Mucosa of stomach (tissue), 1 donor: ENCODE measurements at regions not wholly inside any gene's neighbourhood (a gene's known extent, or its start where the extent isn't known, plus 50 kb on each side); places are given as distances from the start of the nearest gene placed in this dataset.

Experiments used
- H3K27me3 ChIP-seq: one replicate; pipeline ENCODE4 v1.7.0; 2013; ENCODE audit warnings: mild to moderate bottlenecking, low read length; ENCODE audit not compliant: control insufficient read depth, insufficient read depth
- H3K36me3 ChIP-seq: one replicate; pipeline ENCODE4 v1.7.0; 2013; ENCODE audit warnings: low read length; ENCODE audit not compliant: control insufficient read depth, insufficient read depth
- H3K4me1 ChIP-seq: one replicate; pipeline ENCODE4 v1.7.0; 2013; ENCODE audit warnings: mild to moderate bottlenecking, low read length; ENCODE audit not compliant: control insufficient read depth, insufficient read depth
- H3K4me3 ChIP-seq: one replicate; pipeline ENCODE4 v1.7.0; 2013; ENCODE audit warnings: low read length
- H3K9ac ChIP-seq: one replicate; pipeline ENCODE4 v1.7.0; 2013; ENCODE audit warnings: mild to moderate bottlenecking, low read length, moderate library complexity
- H3K9me3 ChIP-seq: one replicate; pipeline ENCODE4 v1.7.0; 2013; ENCODE audit warnings: mild to moderate bottlenecking, low read length, moderate library complexity; ENCODE audit not compliant: control insufficient read depth
- donor health status: Pancreatic carcinoma.

DNA sequence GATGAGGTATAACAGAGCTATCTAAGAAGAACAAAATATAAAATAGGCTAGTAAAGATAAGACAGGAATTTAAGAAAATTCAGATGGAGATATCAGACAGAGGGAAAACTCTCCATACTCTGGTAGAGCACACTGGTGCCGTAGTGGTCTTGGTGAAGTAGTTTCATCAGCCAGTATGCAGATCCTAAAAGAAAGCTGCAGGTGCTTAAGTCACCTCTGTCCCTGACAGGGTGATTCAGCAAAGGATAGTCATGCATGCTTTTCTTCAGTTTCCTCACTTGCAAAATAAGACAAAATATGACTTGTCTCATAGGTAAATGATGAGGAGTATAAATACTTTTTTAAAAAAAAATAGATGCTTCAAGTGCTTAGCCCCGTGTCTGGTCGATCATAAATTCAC lies 794.9 kb downstream of the TNS3 start:
- H3K9ac ChIP-seq: no peak overlapping the region
- no peaks in the 10 kb centered on the region for H3K36me3 ChIP-seq
- H3K27me3 ChIP-seq: no peaks in the 10 kb centered on the region

DNA sequence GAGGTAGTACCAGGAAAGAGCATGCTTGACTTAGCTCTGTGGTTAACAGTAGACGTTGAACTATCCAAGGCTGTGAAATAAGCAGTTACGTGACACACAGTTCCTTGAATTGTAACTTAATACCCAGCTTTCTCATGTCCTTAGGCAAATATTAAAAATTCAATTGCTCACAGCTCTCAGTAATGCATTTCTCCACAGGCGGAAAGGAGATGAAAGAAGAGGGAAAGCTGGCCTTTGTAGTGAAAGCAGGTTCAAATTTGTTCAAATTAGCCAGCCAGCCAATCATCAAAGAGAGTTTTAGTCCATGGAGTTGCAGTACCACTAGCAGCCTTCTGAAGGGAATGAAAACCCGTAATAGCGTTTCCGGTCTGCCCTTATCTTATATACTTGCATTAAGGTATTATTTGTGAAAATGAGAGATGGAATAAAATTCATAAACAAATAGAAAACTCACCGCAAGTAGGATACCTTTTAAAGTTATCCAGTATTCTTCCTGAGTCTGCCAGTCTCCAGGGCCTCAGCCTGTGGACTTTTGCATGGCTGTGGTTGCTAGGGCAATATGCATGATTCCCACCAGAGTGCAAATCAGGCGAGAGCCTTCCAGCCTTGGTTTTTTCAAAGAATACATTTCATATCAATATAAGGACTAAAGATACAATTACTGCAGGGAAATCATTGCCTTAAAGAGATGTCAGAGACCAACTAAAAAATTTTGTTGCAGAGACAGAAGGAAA lies 795.5 kb downstream of the TNS3 start:
- Histone ChIP-seq H3K9me3 (no peaks in the 10 kb centered on the region), H3K4me3 (no peak overlapping the region), H3K27me3 (no peaks in the 10 kb centered on the region), H3K4me1 (no peaks in the 10 kb centered on the region), H3K9ac (no peak overlapping the region), H3K36me3 (no peaks in the 10 kb centered on the region)

More for the DNA sequence above, 794.9 kb downstream of the TNS3 start:
- no peaks in the 10 kb centered on the region for H3K4me1 ChIP-seq
- H3K9me3 ChIP-seq: no peaks in the 10 kb centered on the region
- no peak overlapping the region for H3K4me3 ChIP-seq

DNA sequence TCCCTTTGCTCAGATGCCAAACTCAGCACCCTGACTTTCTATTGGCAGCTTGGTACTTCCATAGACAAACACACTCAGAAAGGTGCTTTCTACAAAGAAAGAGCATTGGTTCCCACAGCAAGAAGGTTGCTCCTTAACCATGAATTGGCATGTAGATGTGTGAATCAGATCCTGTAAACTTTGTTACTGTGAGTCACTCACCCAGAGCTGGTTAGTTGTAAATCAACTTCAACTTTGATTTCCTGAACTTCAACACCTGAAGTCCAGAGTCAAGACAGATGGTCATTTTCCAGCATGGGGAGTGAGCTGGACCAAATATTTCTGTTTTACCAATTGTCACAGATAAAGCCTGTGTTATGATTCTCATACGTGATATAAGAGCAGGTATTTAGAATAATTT lies 797.2 kb downstream of the TNS3 start:
- no peaks in the 10 kb centered on the region for H3K4me1 ChIP-seq
- no peak overlapping the region for H3K4me3 ChIP-seq
- H3K27me3 ChIP-seq: no peaks in the 10 kb centered on the region
- no peaks in the 10 kb centered on the region for H3K36me3 ChIP-seq
- no peak overlapping the region for H3K9ac ChIP-seq
- no peaks in the 10 kb centered on the region for H3K9me3 ChIP-seq

DNA sequence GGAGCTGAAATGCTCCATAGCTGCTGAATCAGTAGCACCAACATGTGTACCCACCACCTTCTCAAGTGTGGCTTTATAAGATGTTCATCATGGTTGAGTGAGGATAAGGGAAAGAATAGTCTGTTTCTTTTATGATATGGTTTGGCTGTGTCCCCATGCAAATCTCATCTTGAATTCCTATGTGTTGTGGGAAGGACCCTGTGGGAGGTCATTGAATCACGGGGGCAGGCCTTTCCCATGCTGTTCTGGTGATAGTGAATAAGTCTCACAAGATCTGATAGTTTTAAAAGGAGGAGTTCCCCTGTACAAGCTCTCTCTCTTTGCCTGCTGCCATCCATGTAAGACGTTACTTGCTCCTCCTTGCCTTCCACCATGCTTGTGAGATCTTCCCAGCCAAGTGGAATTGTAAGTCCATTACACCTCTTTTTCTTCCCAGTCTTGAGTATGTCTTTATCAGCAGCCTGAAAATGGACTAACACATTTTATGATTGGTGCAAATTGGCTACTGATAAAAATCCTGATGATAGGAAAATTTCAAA lies 799.9 kb downstream of the TNS3 start:
- Histone ChIP-seq H3K27me3 (no peaks in the 10 kb centered on the region), H3K36me3 (no peaks in the 10 kb centered on the region), H3K4me3 (no peak overlapping the region), H3K4me1 (no peaks in the 10 kb centered on the region), H3K9me3 (no peaks in the 10 kb centered on the region), H3K9ac (no peak overlapping the region)

DNA sequence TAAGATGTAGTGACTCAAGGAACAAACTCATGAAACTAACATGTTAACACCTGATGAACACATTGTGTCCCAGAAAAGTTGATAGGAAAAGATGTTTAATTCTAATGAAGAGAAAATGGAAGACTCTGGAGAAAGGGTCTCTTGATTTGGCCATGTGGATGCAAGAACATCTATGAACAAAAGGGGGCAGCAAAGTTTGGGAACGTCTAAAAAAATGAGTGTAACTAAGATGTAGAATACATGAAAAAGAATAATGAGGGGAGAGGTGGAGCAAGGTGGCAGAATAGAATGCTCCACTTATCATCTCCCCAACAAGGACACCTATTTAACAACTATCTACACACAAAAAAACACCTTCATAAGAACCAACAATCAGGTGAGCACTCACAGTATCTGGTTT lies 805.1 kb downstream of the TNS3 start:
- Histone ChIP-seq H3K27me3 (no peaks in the 10 kb centered on the region), H3K4me1 (no peaks in the 10 kb centered on the region), H3K36me3 (no peaks in the 10 kb centered on the region), H3K4me3 (no peak overlapping the region), H3K9me3 (no peaks in the 10 kb centered on the region), H3K9ac (no peak overlapping the region)

DNA sequence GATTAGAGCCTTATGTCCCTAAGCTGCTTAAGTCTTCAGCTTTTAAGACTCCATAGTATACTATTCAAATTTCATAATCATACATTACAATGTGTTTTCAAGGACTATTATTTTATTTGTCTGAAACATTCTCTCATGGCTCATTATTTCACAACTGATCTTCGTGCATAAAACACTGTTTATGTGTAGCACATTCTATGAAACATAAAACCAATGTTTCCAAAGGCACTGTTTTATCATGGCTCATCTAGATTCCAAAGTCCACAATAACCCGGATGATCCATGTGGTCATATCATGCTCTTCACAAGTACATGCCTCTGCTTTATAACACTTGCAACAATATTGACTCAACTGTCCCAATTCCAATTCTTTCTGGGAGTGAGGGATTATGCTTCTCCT lies 806.1 kb downstream of the TNS3 start:
- Histone ChIP-seq H3K27me3 (no peaks in the 10 kb centered on the region), H3K9me3 (no peaks in the 10 kb centered on the region), H3K4me1 (no peaks in the 10 kb centered on the region), H3K4me3 (no peak overlapping the region), H3K36me3 (no peaks in the 10 kb centered on the region), H3K9ac (no peak overlapping the region)

DNA sequence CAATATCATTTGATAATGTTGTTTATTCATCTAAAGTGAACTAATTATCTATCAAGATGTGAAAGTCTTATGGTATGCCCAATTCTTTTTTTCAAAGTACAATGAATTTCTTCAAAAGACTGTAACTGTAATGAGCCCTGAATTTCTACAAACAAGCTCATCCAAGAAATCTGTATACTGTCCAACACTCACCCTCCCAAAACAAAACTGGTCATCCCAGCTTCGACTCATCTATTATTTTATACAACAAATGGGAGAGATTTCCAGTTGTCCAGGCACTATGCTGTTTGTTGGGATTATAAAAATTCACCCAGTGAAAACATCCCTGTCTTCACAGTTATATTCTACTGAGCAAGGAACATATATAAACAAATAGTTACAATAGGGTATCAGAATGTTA lies 806.9 kb downstream of the TNS3 start:
- no peaks in the 10 kb centered on the region for H3K4me1 ChIP-seq
- H3K36me3 ChIP-seq: no peaks in the 10 kb centered on the region
- no peak overlapping the region for H3K4me3 ChIP-seq
- no peak overlapping the region for H3K9ac ChIP-seq
- H3K9me3 ChIP-seq: no peaks in the 10 kb centered on the region
- H3K27me3 ChIP-seq: no peaks in the 10 kb centered on the region

DNA sequence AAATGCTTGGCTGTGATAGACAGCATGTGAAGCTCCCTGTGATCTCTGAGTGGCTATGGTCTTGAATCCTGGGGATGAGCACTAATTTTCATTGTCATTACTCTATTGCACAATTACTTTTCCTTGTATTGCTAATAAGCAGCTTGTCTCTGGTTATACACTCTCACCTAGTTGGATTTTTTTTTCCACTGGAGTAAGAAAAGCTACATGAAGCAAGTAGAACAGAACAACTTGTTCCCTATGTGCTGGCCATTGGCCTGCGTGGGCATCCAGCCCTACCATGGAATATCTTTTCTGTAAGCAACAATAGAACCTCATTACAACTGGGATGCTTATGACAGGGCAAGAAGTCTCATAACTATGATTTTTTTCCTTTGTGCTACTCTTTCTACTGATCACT lies 807.4 kb downstream of the TNS3 start:
- no peaks in the 10 kb centered on the region for H3K9me3 ChIP-seq
- no peak overlapping the region for H3K9ac ChIP-seq
- no peaks in the 10 kb centered on the region for H3K4me1 ChIP-seq
- no peaks in the 10 kb centered on the region for H3K27me3 ChIP-seq
- H3K4me3 ChIP-seq: no peak overlapping the region
- H3K36me3 ChIP-seq: no peaks in the 10 kb centered on the region

DNA sequence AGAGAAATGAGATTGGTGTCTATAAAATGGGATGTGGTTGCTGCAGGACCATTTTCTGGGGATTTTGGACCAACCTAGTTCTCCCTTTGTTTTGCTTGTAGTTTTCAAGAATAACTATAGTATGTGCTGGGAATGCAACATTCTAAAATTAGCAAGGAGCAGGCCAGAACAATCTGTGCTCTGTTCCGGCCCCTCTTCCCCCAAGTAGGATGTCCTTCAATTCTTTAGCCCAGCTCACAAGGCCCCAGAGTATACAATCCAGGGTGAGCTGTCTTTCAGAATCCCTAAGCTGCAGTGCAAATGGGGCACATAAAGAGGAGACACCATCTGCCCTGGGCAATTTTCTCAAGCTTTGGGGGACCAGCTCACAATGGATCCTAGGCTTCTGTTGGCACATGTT lies 809.1 kb downstream of the TNS3 start:
- no peaks in the 10 kb centered on the region for H3K36me3 ChIP-seq
- no peak overlapping the region for H3K9ac ChIP-seq
- no peaks in the 10 kb centered on the region for H3K9me3 ChIP-seq
- no peaks in the 10 kb centered on the region for H3K27me3 ChIP-seq
- no peaks in the 10 kb centered on the region for H3K4me1 ChIP-seq
- H3K4me3 ChIP-seq: no peak overlapping the region

DNA sequence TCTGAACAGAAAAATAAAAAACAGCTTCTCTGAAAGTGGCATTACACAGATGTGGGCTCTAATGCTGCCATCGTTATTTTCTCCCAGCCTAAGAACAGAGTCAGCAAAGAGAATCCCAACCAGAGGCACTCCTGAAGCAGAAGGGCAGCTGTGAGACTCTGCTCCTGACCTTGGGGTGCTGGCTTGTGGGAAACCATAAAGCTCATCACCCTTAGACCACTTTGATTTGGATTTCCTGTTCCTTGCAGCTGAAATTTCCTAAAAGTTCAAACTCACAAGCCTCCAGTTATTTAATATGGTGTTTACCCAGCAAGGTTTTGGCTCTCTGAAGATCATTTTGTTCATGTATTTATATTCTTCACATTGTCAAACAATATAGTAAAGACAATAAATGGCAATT lies 814.8 kb downstream of the TNS3 start:
- Histone ChIP-seq H3K9me3 (no peaks in the 10 kb centered on the region), H3K4me1 (peaks cover 15% of the 10 kb centered on the region), H3K36me3 (no peaks in the 10 kb centered on the region), H3K27me3 (no peaks in the 10 kb centered on the region), H3K4me3 (no peak overlapping the region), H3K9ac (no peak overlapping the region)

DNA sequence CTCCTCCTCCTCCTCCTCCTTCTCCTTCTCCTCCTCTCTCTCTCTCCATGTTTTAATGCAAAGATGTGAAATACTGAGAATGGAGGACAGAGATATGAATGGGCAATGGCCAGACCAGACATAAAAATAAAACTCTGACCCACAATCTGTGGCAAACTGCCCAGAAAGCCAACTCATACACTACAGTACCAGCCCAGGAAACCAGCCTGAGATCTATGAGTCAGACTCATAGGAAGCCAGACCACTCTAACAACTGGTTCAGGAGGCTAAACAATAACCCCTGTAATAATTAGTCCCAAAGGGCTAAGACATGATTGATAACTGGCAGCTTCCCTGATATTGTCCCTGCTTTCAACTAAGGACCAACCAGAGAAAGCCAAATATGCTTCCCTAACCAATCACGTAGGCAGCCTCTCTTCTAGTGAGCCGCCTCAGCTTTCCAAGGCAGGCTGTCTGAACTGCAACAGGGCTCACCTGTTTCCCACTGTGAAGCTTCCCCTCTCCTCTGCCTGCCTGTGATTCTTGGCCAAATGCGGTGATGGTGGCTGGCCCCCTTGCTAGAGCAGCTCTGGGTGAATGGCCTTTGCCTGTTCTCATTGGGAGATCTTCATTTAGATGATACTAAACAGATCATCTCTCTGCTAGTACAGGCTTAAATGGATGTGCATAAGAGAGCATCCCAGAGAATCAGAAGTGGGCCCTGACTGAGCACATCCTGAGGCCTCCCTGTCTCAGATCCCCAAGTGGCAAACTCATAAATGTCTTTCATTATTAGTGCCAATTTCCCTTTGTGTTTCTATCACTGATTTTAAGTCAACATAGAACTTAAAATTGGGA lies 817.6 kb downstream of the TNS3 start:
- Histone ChIP-seq H3K27me3 (no peaks in the 10 kb centered on the region), H3K4me3 (no peak overlapping the region), H3K36me3 (no peaks in the 10 kb centered on the region), H3K9ac (no peak overlapping the region), H3K4me1 (peaks cover 15% of the 10 kb centered on the region), H3K9me3 (no peaks in the 10 kb centered on the region)

DNA sequence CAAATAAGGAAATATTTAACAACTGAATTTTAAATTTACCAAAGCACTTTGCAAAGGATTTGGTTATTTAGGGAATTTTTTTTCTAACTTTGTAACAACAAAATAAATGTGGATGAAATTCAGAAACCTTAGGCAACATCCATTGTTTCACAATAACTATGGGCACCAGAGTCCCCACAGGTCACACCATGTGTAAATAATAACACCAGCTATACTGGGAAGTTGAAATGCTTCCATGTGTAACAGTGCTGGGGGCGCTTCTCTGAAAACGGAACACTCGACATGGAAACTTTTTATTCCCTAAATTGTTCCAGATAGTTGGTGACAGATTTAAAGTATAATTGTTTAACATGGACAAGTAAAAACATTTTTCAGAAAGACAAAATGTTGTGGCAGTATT lies 818.6 kb downstream of the TNS3 start:
- Histone ChIP-seq H3K27me3 (no peaks in the 10 kb centered on the region), H3K4me1 (peaks cover 15% of the 10 kb centered on the region), H3K36me3 (no peaks in the 10 kb centered on the region), H3K4me3 (no peak overlapping the region), H3K9ac (no peak overlapping the region), H3K9me3 (no peaks in the 10 kb centered on the region)
